ENCODE measurements at regions not wholly inside any gene's neighbourhood (a gene's known extent, or its start where the extent isn't known, plus 50 kb on each side); places are given as distances from the start of the nearest gene placed in this dataset.
A peak's percentile ranks its signal among the peaks of the same experiment; 100 is the strongest.
"Not testable (repeated sequence)": the region's sequence is repeated elsewhere in the genome, so short reads cannot be mapped to it uniquely, and the experiment has no call there.

DNA sequence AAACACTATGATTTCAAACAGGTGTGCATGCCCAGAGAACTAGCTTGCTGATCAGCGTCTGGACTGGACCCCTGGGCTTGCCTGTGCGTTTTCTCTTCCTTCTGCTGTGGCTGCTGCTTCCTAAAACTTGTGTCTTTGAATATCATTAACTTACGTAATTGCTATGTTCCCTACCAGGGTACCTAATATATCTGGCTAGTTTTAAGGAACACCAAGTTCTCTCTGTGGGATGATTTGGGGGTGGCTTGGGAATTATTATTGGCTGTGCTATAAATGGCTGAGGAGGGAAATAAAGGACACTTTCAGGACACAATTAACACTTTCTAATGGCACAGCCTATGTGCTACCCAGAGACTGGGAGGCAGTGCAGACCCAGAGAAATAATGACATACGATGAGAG is 606.0 kb upstream of the RBFOX1 start:
- POLR2A ChIA-PET = no interaction called here
- H3K79me2 ChIP-seq (ENCODE audit: insufficient read depth, low read depth, low read length) = no peaks in the 10 kb centered on the region
- no peak for TF ChIP-seq EZH2phosphoT487 (IDR thresholded peaks at IDR 0.05; ENCODE audit: borderline replicate concordance, low read depth, low read length)
- TF ChIP-seq, protein P1, sequence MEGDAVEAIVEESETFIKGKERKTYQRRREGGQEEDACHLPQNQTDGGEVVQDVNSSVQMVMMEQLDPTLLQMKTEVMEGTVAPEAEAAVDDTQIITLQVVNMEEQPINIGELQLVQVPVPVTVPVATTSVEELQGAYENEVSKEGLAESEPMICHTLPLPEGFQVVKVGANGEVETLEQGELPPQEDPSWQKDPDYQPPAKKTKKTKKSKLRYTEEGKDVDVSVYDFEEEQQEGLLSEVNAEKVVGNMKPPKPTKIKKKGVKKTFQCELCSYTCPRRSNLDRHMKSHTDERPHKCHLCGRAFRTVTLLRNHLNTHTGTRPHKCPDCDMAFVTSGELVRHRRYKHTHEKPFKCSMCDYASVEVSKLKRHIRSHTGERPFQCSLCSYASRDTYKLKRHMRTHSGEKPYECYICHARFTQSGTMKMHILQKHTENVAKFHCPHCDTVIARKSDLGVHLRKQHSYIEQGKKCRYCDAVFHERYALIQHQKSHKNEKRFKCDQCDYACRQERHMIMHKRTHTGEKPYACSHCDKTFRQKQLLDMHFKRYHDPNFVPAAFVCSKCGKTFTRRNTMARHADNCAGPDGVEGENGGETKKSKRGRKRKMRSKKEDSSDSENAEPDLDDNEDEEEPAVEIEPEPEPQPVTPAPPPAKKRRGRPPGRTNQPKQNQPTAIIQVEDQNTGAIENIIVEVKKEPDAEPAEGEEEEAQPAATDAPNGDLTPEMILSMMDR (conservative IDR thresholded peaks at IDR 0.05; ENCODE audit: low read length) = no peak
- H3K4me3 ChIP-seq (ENCODE audit: low read depth, low read length, poor library complexity, severe bottlenecking) = no peak overlapping the region
- CTCF ChIA-PET (ENCODE audit: unreplicated experiment) = no interaction called here
- H3K4me2 ChIP-seq (ENCODE audit: low read length) = no peak overlapping the region
- no peaks in the 10 kb centered on the region for H3K9me2 ChIP-seq (ENCODE audit: insufficient read depth, low read length)
- BruUV-seq (replicated peaks) = no TSS peak
- no peak for DNase-seq (ENCODE audit: low spot score)
- no peaks in the 10 kb centered on the region for H3K4me1 ChIP-seq (ENCODE audit: insufficient read depth, low read length, poor library complexity, severe bottlenecking)
- no peak overlapping the region for H3K27ac ChIP-seq (ENCODE audit: low read depth, low read length, poor library complexity, severe bottlenecking)
- H4K20me1 ChIP-seq (ENCODE audit: insufficient read depth, low read length) = no peaks in the 10 kb centered on the region
- intact Hi-C loops (cut with micrococcal nuclease; ENCODE audit: unreplicated experiment) = no loop called here
- no peaks in the 10 kb centered on the region for H3K36me3 ChIP-seq (ENCODE audit: insufficient read depth, low read length)
- no peak overlapping the region for H2AFZ ChIP-seq (ENCODE audit: low read length)
- H3K9me3 ChIP-seq (ENCODE audit: low read length) = no peaks in the 10 kb centered on the region

DNA sequence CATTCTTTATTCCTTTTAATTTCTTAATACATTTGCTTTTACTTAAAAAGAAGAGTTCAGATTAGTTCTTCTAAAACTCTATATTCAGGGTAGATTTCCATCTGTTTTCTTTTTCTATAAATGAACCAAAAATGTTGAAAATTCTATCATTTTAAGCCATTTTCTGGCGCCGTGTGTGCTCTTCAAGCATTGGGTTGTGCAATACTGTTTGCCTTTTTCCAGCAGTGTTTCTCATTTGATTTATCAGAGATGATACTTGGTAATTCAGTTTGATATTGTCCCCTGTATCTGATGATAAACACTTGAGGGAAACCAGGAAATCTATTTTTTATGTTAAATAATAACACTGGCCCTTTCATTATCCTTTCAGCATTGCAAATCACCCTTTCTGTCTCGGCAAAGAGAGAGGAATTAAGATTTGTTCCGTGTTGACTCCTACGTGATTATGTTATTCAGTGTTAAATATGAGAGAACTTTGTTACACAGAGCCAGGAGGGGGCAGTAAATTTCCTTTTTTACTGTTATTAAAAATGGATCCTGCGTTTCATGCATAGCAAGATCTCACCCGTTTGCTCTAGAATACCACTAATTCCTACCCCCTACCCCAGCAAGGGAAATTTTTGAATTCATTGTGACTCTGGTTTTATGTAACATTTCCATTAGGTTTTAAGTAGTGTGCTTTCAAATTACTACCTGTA is 606.9 kb upstream of the RBFOX1 start:
- Histone ChIP-seq H3K4me3 (ENCODE audit: low read depth, low read length, poor library complexity, severe bottlenecking) (no peak overlapping the region), H4K20me1 (ENCODE audit: insufficient read depth, low read length) (no peaks in the 10 kb centered on the region), H3K4me1 (ENCODE audit: insufficient read depth, low read length, poor library complexity, severe bottlenecking) (no peaks in the 10 kb centered on the region), H3K27ac (ENCODE audit: low read depth, low read length, poor library complexity, severe bottlenecking) (no peak overlapping the region), H3K9me3 (ENCODE audit: low read length) (no peaks in the 10 kb centered on the region), H2AFZ (ENCODE audit: low read length) (no peak overlapping the region), H3K9me2 (ENCODE audit: insufficient read depth, low read length) (no peaks in the 10 kb centered on the region), H3K36me3 (ENCODE audit: insufficient read depth, low read length) (no peaks in the 10 kb centered on the region), H3K4me2 (ENCODE audit: low read length) (no peak overlapping the region), H3K79me2 (ENCODE audit: insufficient read depth, low read depth, low read length) (no peaks in the 10 kb centered on the region)
- ChIA-PET POLR2A (no interaction called here), CTCF (ENCODE audit: unreplicated experiment) (no interaction called here)
- intact Hi-C loops (cut with micrococcal nuclease; ENCODE audit: unreplicated experiment) = no loop called here
- no peak for TF ChIP-seq EZH2phosphoT487 (IDR thresholded peaks at IDR 0.05; ENCODE audit: borderline replicate concordance, low read depth, low read length)
- TF ChIP-seq, protein P1 (conservative IDR thresholded peaks at IDR 0.05; ENCODE audit: low read length) = peak; percentile 61
- BruUV-seq (replicated peaks) = no TSS peak
- peak; percentile 4 for DNase-seq (ENCODE audit: low spot score)

DNA sequence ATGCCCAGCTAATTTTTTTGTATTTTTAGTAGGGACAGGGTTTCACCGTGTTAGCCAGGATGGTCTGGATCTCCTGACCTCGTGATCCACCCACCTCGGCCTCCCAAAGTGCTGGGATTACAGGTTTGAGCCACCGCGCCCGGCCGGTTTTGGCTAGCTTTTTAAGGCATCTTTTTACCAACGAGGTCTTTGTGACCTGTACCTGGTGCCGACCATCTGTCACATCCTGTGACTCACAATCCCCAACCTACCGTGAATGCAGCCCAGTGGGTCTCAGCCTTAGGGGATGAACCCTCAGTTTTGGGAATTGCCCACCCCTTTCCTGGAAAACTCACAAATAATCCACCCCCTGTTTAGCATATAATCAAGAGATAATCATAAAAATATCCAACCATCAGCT is 607.4 kb upstream of the RBFOX1 start:
- H3K4me3 ChIP-seq (ENCODE audit: low read depth, low read length, poor library complexity, severe bottlenecking); H3K36me3 ChIP-seq (ENCODE audit: insufficient read depth, low read length); H3K27ac ChIP-seq (ENCODE audit: low read depth, low read length, poor library complexity, severe bottlenecking); H3K79me2 ChIP-seq (ENCODE audit: insufficient read depth, low read depth, low read length); H2AFZ ChIP-seq (ENCODE audit: low read length); DNase-seq (ENCODE audit: low spot score); POLR2A ChIA-PET; H3K9me2 ChIP-seq (ENCODE audit: insufficient read depth, low read length); CTCF ChIA-PET (ENCODE audit: unreplicated experiment); H4K20me1 ChIP-seq (ENCODE audit: insufficient read depth, low read length); BruUV-seq (replicated peaks); H3K9me3 ChIP-seq (ENCODE audit: low read length); intact Hi-C loops (cut with micrococcal nuclease; ENCODE audit: unreplicated experiment); H3K4me1 ChIP-seq (ENCODE audit: insufficient read depth, low read length, poor library complexity, severe bottlenecking); H3K4me2 ChIP-seq (ENCODE audit: low read length): not testable (repeated sequence)
